ENCODE measurements at regions not wholly inside any gene's neighbourhood (a gene's known extent, or its start where the extent isn't known, plus 50 kb on each side); places are given as distances from the start of the nearest gene placed in this dataset.
"Not testable (repeated sequence)": the region's sequence is repeated elsewhere in the genome, so short reads cannot be mapped to it uniquely, and the experiment has no call there.

GRCh38 chr11:129569007-129569406 is 193.4 kb downstream of the BARX2 start:
- Histone ChIP-seq H3K23ac (ENCODE audit: low read depth, low read length) (no peak overlapping the region), H3K27ac (ENCODE audit: insufficient read depth, low read length) (no peak overlapping the region), H2AK9ac (replicated peaks; ENCODE audit: low read depth, low read length, poor library complexity) (no peak overlapping the region), H4K8ac (ENCODE audit: low read depth in 2 of 2, low read length in 2 of 2) (no peak overlapping the region), H4K20me1 (ENCODE audit: insufficient read depth, low read length) (no peaks in the 10 kb centered on the region), H3K4me3 (ENCODE audit: insufficient read depth, low read depth, low read length) (no peak overlapping the region), H2BK15ac (ENCODE audit: low read depth, low read length) (no peak overlapping the region), H3K56ac (ENCODE audit: extremely low read depth, insufficient read depth, low read length) (no peak overlapping the region), H4K91ac (ENCODE audit: insufficient read depth, low read depth, low read length) (no peak overlapping the region), H3K9me1 (ENCODE audit: insufficient read depth, low read length) (no peaks in the 10 kb centered on the region), H4K5ac (ENCODE audit: low read depth, low read length) (no peak overlapping the region), H3K9ac (ENCODE audit: low read depth, low read length) (no peak overlapping the region), H3K9me3 (ENCODE audit: control insufficient read depth, insufficient read depth, low read length) (peaks cover 8% of the 10 kb centered on the region; the same call in 1 of the 2 replicates), H2BK20ac (ENCODE audit: low read depth, low read length) (no peak overlapping the region), H3K4ac (ENCODE audit: low read depth, low read length) (no peak overlapping the region), H2AFZ (replicated peaks; ENCODE audit: low read length, poor library complexity) (no peak overlapping the region), H3K18ac (ENCODE audit: low read depth, low read length) (no peak overlapping the region), H3K4me1 (ENCODE audit: control insufficient read depth, insufficient read depth, low read length) (no peaks in the 10 kb centered on the region), H2AK5ac (ENCODE audit: low read depth, low read length) (no peak overlapping the region), H3K4me2 (ENCODE audit: low read depth, low read length) (no peak overlapping the region), H2BK120ac (ENCODE audit: low read depth, low read length) (no peak overlapping the region), H3K79me1 (ENCODE audit: low read depth in 1 of 2, low read length in 2 of 2) (no peaks in the 10 kb centered on the region), H3K27me3 (ENCODE audit: control insufficient read depth, insufficient read depth, low read length) (no peaks in the 10 kb centered on the region), H2BK5ac (ENCODE audit: low read depth, low read length, poor library complexity, severe bottlenecking) (no peak overlapping the region), H3K36me3 (ENCODE audit: control insufficient read depth, insufficient read depth, low read length) (no peaks in the 10 kb centered on the region), H3K14ac (replicated peaks; ENCODE audit: low read depth, low read length) (no peak overlapping the region)
- CTCF ChIA-PET = no interaction called here
- no peak for TF ChIP-seq CTCF (conservative IDR thresholded peaks at IDR 0.05; ENCODE audit: low read depth, low read length)
- no peak for TF ChIP-seq MAZ (IDR thresholded peaks at IDR 0.05; ENCODE audit: borderline replicate concordance, low read depth, low read length)
- TF ChIP-seq RAD21 (IDR thresholded peaks at IDR 0.05; ENCODE audit: low read length) = no peak
- TF ChIP-seq NFE2L2 (IDR thresholded peaks at IDR 0.05; ENCODE audit: low read depth, low read length) = no peak
- no peak for TF ChIP-seq CHD1 (IDR thresholded peaks at IDR 0.05; ENCODE audit: low read depth, low read length)
- no peak for TF ChIP-seq CEBPB (IDR thresholded peaks at IDR 0.05; ENCODE audit: low read depth, low read length)
- TF ChIP-seq BHLHE40 (IDR thresholded peaks at IDR 0.05; ENCODE audit: low read depth, low read length) = no peak
- TF ChIP-seq RCOR1 (IDR thresholded peaks at IDR 0.05; ENCODE audit: insufficient replicate concordance, low read length) = no peak
- no peak for TF ChIP-seq SMC3 (IDR thresholded peaks at IDR 0.05; ENCODE audit: low read depth, low read length)
- ATAC-seq (ENCODE audit: low read depth) = no peak
- in situ Hi-C loops (cut with MboI; ENCODE audit: low sequenced_read_pairs) (no loop called here), dilution Hi-C loops (cut with HindIII; ENCODE audit: low sequenced_read_pairs, unreplicated experiment) (no loop called here), intact Hi-C loops (cut with micrococcal nuclease) (no loop called here)
- POLR2A ChIA-PET (ENCODE audit: unreplicated experiment) = no interaction called here
- no TSS peak for BruUV-seq (replicated peaks)
- no CpG with 5 or more reads among the region's 3 CpGs for WGBS, 2 experiments (ENCODE audit: extremely low coverage in 2 of 2, insufficient read length in 1 of 2)
- no peak for DNase-seq

- WGBS, 2 experiments (ENCODE audit: extremely low coverage in 2 of 2, insufficient read length in 1 of 2) = 83% methylated on average over 6 of the region's 8 CpGs; no CpG with 5 or more reads in 1 of the 2 experiments
- dilution Hi-C loops (cut with HindIII; ENCODE audit: low sequenced_read_pairs, unreplicated experiment); H2BK5ac ChIP-seq (ENCODE audit: low read depth, low read length, poor library complexity, severe bottlenecking): not testable (repeated sequence)
Measured at GRCh38 chr11:129572667-129573066, 197.0 kb downstream of the BARX2 start.

More at GRCh38 chr11:129572667-129573066, 197.0 kb downstream of the BARX2 start:
- H4K91ac ChIP-seq (ENCODE audit: insufficient read depth, low read depth, low read length); H2AFZ ChIP-seq (replicated peaks; ENCODE audit: low read length, poor library complexity); H2BK20ac ChIP-seq (ENCODE audit: low read depth, low read length); intact Hi-C loops (cut with micrococcal nuclease); POLR2A ChIA-PET (ENCODE audit: unreplicated experiment); H3K4me1 ChIP-seq (ENCODE audit: control insufficient read depth, insufficient read depth, low read length); H4K8ac ChIP-seq (ENCODE audit: low read depth in 2 of 2, low read length in 2 of 2); H3K36me3 ChIP-seq (ENCODE audit: control insufficient read depth, insufficient read depth, low read length); ATAC-seq (ENCODE audit: low read depth); H2BK15ac ChIP-seq (ENCODE audit: low read depth, low read length); H2AK5ac ChIP-seq (ENCODE audit: low read depth, low read length); CTCF ChIA-PET; H3K9ac ChIP-seq (ENCODE audit: low read depth, low read length); H4K5ac ChIP-seq (ENCODE audit: low read depth, low read length); BruUV-seq (replicated peaks); in situ Hi-C loops (cut with MboI; ENCODE audit: low sequenced_read_pairs); H3K4me2 ChIP-seq (ENCODE audit: low read depth, low read length); H4K20me1 ChIP-seq (ENCODE audit: insufficient read depth, low read length); H3K23ac ChIP-seq (ENCODE audit: low read depth, low read length); H3K79me1 ChIP-seq (ENCODE audit: low read depth in 1 of 2, low read length in 2 of 2); H3K27me3 ChIP-seq (ENCODE audit: control insufficient read depth, insufficient read depth, low read length); H3K4ac ChIP-seq (ENCODE audit: low read depth, low read length); H3K18ac ChIP-seq (ENCODE audit: low read depth, low read length); H3K56ac ChIP-seq (ENCODE audit: extremely low read depth, insufficient read depth, low read length); H2AK9ac ChIP-seq (replicated peaks; ENCODE audit: low read depth, low read length, poor library complexity); H3K4me3 ChIP-seq (ENCODE audit: insufficient read depth, low read depth, low read length); H3K27ac ChIP-seq (ENCODE audit: insufficient read depth, low read length); DNase-seq; H3K9me1 ChIP-seq (ENCODE audit: insufficient read depth, low read length); H2BK120ac ChIP-seq (ENCODE audit: low read depth, low read length); H3K14ac ChIP-seq (replicated peaks; ENCODE audit: low read depth, low read length): not testable (repeated sequence)
- H3K9me3 ChIP-seq (ENCODE audit: control insufficient read depth, insufficient read depth, low read length) = peaks cover 15% of the 10 kb centered on the region; the same call in 1 of the 2 replicates

All from IMR-90 (cell line).